Nephron (organoid): ENCODE measurements at regions not wholly inside any gene's neighbourhood (a gene's known extent, or its start where the extent isn't known, plus 50 kb on each side); places are given as distances from the start of the nearest gene placed in this dataset.
A peak's percentile ranks its signal among the peaks of the same experiment; 100 is the strongest.
"Not testable (repeated sequence)": the region's sequence is repeated elsewhere in the genome, so short reads cannot be mapped to it uniquely, and the experiment has no call there.

ENCODE experiments used
- H3K27ac Mint-ChIP-seq, 3 experiments: 2 replicates each; pipeline ENCODE4 v1.8.0; 2020; ENCODE audit warnings: mixed read lengths in 3 of 3, mild to moderate bottlenecking in 2 of 3, moderate library complexity in 1 of 3
- H3K27me3 Mint-ChIP-seq: 2 replicates; pipeline ENCODE4 v1.8.0; 2021; ENCODE audit warnings: low read depth, mild to moderate bottlenecking, moderate library complexity, mixed read lengths
- H3K36me3 Mint-ChIP-seq: 2 replicates; pipeline ENCODE4 v1.8.0; 2020; ENCODE audit warnings: low read depth, mixed read lengths
- H3K4me1 Mint-ChIP-seq: 2 replicates; pipeline ENCODE4 v1.8.0; 2020; ENCODE audit warnings: mixed read lengths
- H3K4me3 Mint-ChIP-seq, 3 experiments: 2 replicates each; pipeline ENCODE4 v1.8.0; 2020; ENCODE audit warnings: mild to moderate bottlenecking in 3 of 3, mixed read lengths in 3 of 3, moderate library complexity in 2 of 3
- H3K9me3 Mint-ChIP-seq: 2 replicates; pipeline ENCODE4 v1.8.0; 2020; ENCODE audit warnings: mixed read lengths
- CTCF ChIP-seq, 3 experiments: fragments of 200-600 bp; sonication (generic); IDR thresholded peaks; one replicate each; pipeline ENCODE4 v1.5.0; 2021; ENCODE audit warnings: antibody characterized with exemption in 3 of 3; ENCODE audit not compliant: unreplicated experiment in 3 of 3

GRCh38 chr15:77904901-77905300, 172.6 kb downstream of the TBC1D2B start:
- Mint-ChIP-seq H3K4me1 (peaks cover 4% of the 10 kb centered on the region), H3K27ac (no peak overlapping the region), H3K4me3 (no peak overlapping the region), H3K36me3 (no peaks in the 10 kb centered on the region), H3K9me3 (no peaks in the 10 kb centered on the region), H3K27me3 (peaks cover 7% of the 10 kb centered on the region)
- no peak for TF ChIP-seq CTCF (IDR thresholded peaks at IDR 0.05; ENCODE audit: unreplicated experiment in 3 of 3)

DNA sequence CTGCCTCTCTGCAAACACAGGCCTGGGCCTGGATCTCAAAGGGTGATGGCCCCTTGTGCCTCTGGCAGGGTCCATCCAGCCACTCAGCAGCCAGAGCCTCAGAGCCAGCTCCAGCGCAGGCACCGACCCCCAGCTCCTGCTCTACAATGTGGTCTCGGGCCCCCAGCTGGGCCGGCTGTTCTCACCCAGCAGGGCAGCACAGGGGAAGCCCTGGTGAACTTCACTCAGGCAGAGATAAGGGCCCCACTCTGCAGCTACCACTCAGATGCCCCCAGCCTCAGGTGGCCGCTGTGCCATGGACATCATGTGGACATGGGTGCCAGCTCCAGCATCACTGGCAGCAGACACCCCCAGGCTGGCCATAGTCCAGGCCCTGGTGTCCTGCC, 173.1 kb downstream of the TBC1D2B start:
- Mint-ChIP-seq H3K27me3 (peaks cover 7% of the 10 kb centered on the region), H3K4me3 (no peak overlapping the region), H3K9me3 (no peaks in the 10 kb centered on the region), H3K27ac (no peak overlapping the region), H3K36me3 (no peaks in the 10 kb centered on the region), H3K4me1 (peaks cover 4% of the 10 kb centered on the region)
- no peak for TF ChIP-seq CTCF (IDR thresholded peaks at IDR 0.05; ENCODE audit: unreplicated experiment in 3 of 3)

DNA sequence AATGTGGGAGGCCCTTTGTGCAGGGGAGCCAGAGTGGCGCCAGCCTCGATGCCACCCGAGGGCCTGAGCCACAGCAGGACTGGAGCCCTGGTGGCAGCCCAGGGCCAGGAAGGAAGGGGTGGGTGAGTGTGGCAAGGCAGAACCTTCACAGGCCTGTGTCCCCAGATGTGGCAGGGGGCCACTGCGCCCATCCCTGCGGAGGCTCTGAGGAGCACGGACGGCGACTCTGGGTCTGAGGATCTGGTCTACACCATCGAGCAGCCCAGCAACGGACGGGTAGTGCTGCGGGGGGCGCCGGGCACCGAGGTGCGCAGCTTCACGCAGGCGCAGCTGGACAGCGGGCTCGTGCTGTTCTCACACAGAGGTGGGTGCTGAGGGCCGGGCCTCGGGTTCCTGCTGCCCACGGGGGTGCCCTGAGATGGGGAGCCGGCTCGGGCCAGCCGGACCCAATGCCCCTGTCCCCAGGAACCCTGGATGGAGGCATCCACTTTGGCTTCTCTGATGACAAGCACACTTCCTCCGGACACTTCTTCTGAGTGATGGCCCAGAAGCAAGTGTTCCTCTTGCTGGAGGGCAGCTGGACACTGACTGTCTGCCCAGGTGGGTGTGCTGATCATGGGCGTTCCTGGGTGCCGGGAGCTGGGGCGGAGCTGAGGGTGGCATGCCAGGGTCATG, 173.6 kb downstream of the TBC1D2B start:
- not testable (repeated sequence) for H3K4me1 Mint-ChIP-seq, H3K9me3 Mint-ChIP-seq, H3K27ac Mint-ChIP-seq, H3K36me3 Mint-ChIP-seq, H3K4me3 Mint-ChIP-seq, H3K27me3 Mint-ChIP-seq

DNA sequence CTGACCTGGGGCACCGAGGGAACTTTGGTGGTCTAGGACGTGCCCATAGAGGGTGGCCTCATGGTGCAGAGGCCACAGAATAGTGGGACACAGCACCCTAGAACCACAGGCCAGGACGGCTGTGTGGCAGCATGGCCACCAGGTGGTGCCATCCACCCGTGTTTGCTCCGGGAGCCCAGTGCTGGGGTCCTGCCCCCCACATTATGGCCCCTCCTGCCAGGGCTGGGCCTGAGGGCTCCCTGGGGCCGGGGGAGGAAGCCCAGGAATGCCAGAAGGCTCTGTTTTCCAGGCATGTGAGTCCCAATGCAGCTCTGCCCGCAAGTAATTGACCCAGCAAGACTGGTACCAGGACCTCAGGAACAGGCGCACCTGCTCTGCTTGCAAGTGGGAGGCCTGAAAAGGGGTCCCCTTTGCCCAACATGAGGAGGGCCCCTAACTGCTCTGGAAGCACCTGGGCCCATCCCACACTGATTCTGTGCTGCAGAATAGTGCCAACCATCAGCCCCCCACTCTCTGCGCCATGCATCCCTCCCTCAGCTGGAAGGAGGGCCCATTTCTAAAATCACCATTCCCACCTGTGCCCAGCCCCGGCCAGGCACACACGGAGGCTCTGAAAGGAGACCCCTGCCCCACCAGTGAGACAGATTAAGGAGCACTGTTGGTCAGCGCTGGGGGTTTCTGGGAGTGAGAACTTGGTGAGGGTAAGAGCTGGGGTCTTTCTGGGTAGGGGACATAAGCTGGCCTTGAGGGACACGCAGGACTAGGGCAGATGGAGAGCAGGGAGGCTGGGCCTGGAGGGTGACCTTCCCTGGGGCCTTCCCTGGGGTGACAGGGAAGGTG, 174.4 kb downstream of the TBC1D2B start:
- not testable (repeated sequence) for H3K9me3 Mint-ChIP-seq, H3K27me3 Mint-ChIP-seq, H3K27ac Mint-ChIP-seq, H3K4me1 Mint-ChIP-seq, H3K4me3 Mint-ChIP-seq, H3K36me3 Mint-ChIP-seq
- TF ChIP-seq CTCF (IDR thresholded peaks at IDR 0.05; ENCODE audit: unreplicated experiment in 3 of 3): peak; percentile 61 to 67 (median 65)

DNA sequence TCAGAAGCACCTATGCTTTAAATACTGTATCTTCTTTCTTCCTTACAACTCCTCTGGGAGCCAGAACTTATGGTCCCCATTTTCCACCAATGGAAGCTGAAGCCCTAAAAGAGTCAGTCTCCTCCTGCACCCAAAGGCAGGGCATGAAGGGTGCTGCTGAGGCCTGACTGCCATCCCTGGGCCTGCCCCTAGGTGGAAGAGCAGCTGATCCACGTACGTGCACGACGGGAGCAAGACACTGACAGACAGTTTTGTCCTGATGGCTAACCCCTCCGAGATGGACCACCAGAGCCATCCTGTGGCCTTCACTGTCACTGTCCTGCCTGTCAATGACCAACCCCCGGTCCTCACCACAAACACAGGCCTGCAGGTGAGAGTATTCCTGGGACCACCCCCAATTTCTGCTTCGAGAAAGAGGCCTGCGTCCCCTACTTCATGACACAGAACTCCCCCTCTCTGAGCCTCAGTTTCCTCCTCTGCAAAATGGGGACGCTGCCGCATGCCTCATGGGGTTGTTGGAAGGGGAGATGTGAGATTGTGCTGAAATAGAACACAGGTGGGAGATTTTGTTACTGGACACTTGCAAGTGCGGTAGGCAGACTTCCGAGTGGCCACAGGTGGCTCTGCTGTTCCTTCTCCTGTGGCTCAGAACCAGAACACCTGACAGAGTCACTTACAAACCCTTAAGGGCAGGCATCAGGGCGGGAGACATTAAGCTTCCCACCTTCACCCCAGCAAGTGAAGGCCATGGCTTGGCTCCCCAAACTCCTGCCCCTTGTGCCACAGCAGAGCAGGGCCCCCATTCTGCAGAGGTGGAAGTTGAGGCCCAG, 175.4 kb downstream of the TBC1D2B start:
- Mint-ChIP-seq H3K4me1 (no peaks in the 10 kb centered on the region), H3K36me3 (no peaks in the 10 kb centered on the region), H3K27ac (no peak overlapping the region), H3K9me3 (no peaks in the 10 kb centered on the region), H3K27me3 (peaks cover 4% of the 10 kb centered on the region), H3K4me3 (no peak overlapping the region)
- TF ChIP-seq CTCF (IDR thresholded peaks at IDR 0.05; ENCODE audit: unreplicated experiment in 3 of 3): peak in 1 of 3 experiments; percentile 12

DNA sequence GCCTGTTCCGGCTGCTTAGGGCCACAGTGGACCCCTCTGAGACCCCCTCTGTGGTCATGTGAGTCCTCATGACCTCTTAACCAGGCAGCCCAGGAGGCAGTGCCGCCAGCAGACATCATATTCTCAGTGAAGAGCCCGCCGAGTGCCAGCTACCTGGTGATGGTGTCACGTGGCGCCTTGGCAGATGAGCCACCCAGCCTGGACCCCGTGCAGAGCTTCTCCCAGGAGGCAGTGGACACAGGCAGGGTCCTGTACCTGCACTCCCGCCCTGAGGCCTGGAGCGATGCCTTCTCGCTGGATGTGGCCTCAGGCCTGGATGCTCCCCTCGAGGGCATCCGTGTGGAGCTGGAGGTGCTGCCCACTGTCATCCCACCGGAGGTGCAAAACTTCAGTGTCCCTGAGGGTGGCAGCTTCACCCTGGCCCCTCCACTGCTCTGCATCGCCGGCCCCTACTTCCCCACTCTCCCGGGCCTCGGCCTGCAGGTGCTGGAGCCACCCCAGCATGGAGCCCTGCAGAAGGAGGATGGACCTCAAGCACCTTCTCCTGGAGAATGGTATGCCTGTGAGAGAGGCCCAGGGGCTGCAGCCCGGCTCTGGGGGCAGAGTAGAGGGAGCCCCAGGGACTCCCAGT, 176.1 kb downstream of the TBC1D2B start:
- Mint-ChIP-seq H3K36me3 (no peaks in the 10 kb centered on the region), H3K4me3 (no peak overlapping the region), H3K27me3 (peaks cover 4% of the 10 kb centered on the region), H3K27ac (no peak overlapping the region), H3K4me1 (no peaks in the 10 kb centered on the region), H3K9me3 (no peaks in the 10 kb centered on the region)
- TF ChIP-seq CTCF (IDR thresholded peaks at IDR 0.05; ENCODE audit: unreplicated experiment in 3 of 3): no peak
